B cell (primary cell): ENCODE measurements at regions not wholly inside any gene's neighbourhood (a gene's known extent, or its start where the extent isn't known, plus 50 kb on each side); places are given as distances from the start of the nearest gene placed in this dataset.

Experiments used
- ATAC-seq: fragments of 200-7000 bp; cut with Tn5 transposase; one replicate; pipeline ENCODE4 v1.10.0; 2021; ENCODE audit warnings: low read depth, mild to moderate bottlenecking, moderate number of reproducible peaks, moderate library complexity
- CTCF ChIA-PET: fragments of 350-600 bp; sonication (Branson Sonifier 250); formaldehyde crosslinking; loops from one replicate; lab custom pipeline; 2021; ENCODE audit warnings: antibody characterized with exemption, inconsistent platforms; lab: Charles Lee
- POLR2A ChIA-PET: fragments of 350-600 bp; sonication (Branson Sonifier 250); formaldehyde crosslinking; loops from one replicate; lab custom pipeline; 2021; ENCODE audit warnings: antibody characterized with exemption; lab: Charles Lee
- DNase-seq: peaks from one replicate; pipeline ENCODE4 v3.0.0; 2013
- H2AFZ ChIP-seq: 2 replicates; pipeline ENCODE4 v1.6.1; 2012; ENCODE audit warnings: mild to moderate bottlenecking, low read depth, low read length; ENCODE audit not compliant: insufficient read depth, poor library complexity, severe bottlenecking
- H3K27ac ChIP-seq, 2 donors: 1 replicate in 1 of 2; 2 replicates in 1 of 2; pipeline ENCODE4 v1.5.1; 2012 to 2013; ENCODE audit warnings: low read length in 2 of 2, mild to moderate bottlenecking in 2 of 2, moderate library complexity in 1 of 2
- H3K27me3 ChIP-seq, 4 experiments: fragments of 200-600 bp in 1 of 4; sonication (generic) in 1 of 4; replicated peaks in 1 of 4; 1 replicate in 2 of 4; 2 replicates in 2 of 4; pipeline versions ENCODE4 v1.6.1 to v1.7.0; 2013 to 2016; ENCODE audit warnings: low read length in 3 of 4, mild to moderate bottlenecking in 2 of 4, mixed read lengths in 1 of 4, moderate library complexity in 1 of 4; ENCODE audit not compliant: insufficient read depth in 4 of 4, control insufficient read depth in 3 of 4; ENCODE audit errors: control extremely low read depth in 1 of 4
- H3K36me3 ChIP-seq, 2 experiments: replicated peaks in 1 of 2; 1 replicate in 1 of 2; 2 replicates in 1 of 2; pipeline versions ENCODE4 v1.6.1 to v1.7.1; 2013; ENCODE audit warnings: low read length in 1 of 2; ENCODE audit not compliant: insufficient read depth in 2 of 2, control insufficient read depth in 1 of 2; ENCODE audit errors: control extremely low read depth in 1 of 2, extremely low read depth in 1 of 2
- H3K4me1 ChIP-seq, 2 donors: fragments of 200-600 bp in 1 of 2; sonication (generic) in 1 of 2; 1 replicate in 1 of 2; 2 replicates in 1 of 2; pipeline versions ENCODE4 v1.5.1 to v1.6.1; 2013 to 2017; ENCODE audit warnings: low read length in 2 of 2; ENCODE audit not compliant: control insufficient read depth in 2 of 2, insufficient read depth in 2 of 2
- H3K4me2 ChIP-seq: replicated peaks from 2 replicates; pipeline ENCODE3; 2012; ENCODE audit warnings: mild to moderate bottlenecking, low read depth, low read length; ENCODE audit not compliant: poor library complexity, severe bottlenecking
- H3K4me3 ChIP-seq, 5 experiments: fragments of 200-600 bp in 1 of 5; sonication (generic) in 1 of 5; 1 replicate in 3 of 5; 2 replicates in 2 of 5; pipeline versions ENCODE4 v1.5.1 to v1.7.0; 2011 to 2016; ENCODE audit warnings: low read length in 4 of 5, mild to moderate bottlenecking in 4 of 5, low read depth in 2 of 5, control low read depth in 1 of 5, moderate library complexity in 1 of 5; ENCODE audit not compliant: insufficient read depth in 1 of 5; ENCODE audit errors: control extremely low read depth in 1 of 5, extremely low read depth in 1 of 5
- H3K79me2 ChIP-seq: fragments of 200-600 bp; sonication (generic); one replicate; pipeline ENCODE4 v1.6.0; 2016; ENCODE audit warnings: low read length; ENCODE audit not compliant: control insufficient read depth, insufficient read depth
- H3K9ac ChIP-seq: fragments of 200-600 bp; sonication (generic); 2 replicates; pipeline ENCODE4 v1.6.1; 2017; ENCODE audit warnings: mild to moderate bottlenecking, low read length, moderate library complexity
- H3K9me3 ChIP-seq, 3 donors: one replicate each; pipeline versions ENCODE4 v1.6.1 to v1.7.1; 2013; ENCODE audit warnings: low read length in 2 of 3; ENCODE audit not compliant: control insufficient read depth in 2 of 3, insufficient read depth in 1 of 3; ENCODE audit errors: control extremely low read depth in 1 of 3
- H4K20me1 ChIP-seq: 2 replicates; pipeline ENCODE4 v1.6.0; 2012; ENCODE audit warnings: mild to moderate bottlenecking, low read length; ENCODE audit not compliant: insufficient read depth, control insufficient read depth, poor library complexity, severe bottlenecking
- H3K27ac Mint-ChIP-seq: one replicate; pipeline ENCODE4 v1.8.0; 2021; ENCODE audit warnings: mixed read lengths
- H3K27me3 Mint-ChIP-seq: one replicate; pipeline ENCODE4 v1.8.0; 2021; ENCODE audit warnings: mixed read lengths
- H3K4me1 Mint-ChIP-seq: one replicate; pipeline ENCODE4 v1.8.0; 2021; ENCODE audit warnings: mixed read lengths
- H3K4me3 Mint-ChIP-seq: one replicate; pipeline ENCODE4 v1.8.0; 2021; ENCODE audit warnings: mixed read lengths
- H3K9me3 Mint-ChIP-seq: one replicate; pipeline ENCODE4 v1.8.0; 2022; ENCODE audit warnings: mixed read lengths; ENCODE audit not compliant: insufficient read depth
- EZH2 ChIP-seq: IDR thresholded peaks from 2 replicates; pipeline ENCODE4 v1.6.1; 2012; ENCODE audit warnings: borderline replicate concordance, low read depth, mild to moderate bottlenecking, moderate library complexity, low read length; ENCODE audit not compliant: insufficient read depth, poor library complexity, severe bottlenecking
- WGBS: methylation state at CpG from one replicate; pipeline ENCODE4 v1.1.5; 2013; ENCODE audit warnings: missing lambda C conversion rate; ENCODE audit not compliant: insufficient coverage; 5-methylcytosine and 5-hydroxymethylcytosine counted together
- intact Hi-C: fragments of 100-400 bp; cut with micrococcal nuclease; formaldehyde crosslinking; loops from one replicate; pipeline ENCODE4 v1.10.0; 2022
- TF ChIP-seq, protein P1 (sequence below): fragments of 200-600 bp; IDR thresholded peaks from one replicate; pipeline ENCODE4 v1.8.0; 2022; ENCODE audit warnings: antibody characterized with exemption, mild to moderate bottlenecking

DNA sequence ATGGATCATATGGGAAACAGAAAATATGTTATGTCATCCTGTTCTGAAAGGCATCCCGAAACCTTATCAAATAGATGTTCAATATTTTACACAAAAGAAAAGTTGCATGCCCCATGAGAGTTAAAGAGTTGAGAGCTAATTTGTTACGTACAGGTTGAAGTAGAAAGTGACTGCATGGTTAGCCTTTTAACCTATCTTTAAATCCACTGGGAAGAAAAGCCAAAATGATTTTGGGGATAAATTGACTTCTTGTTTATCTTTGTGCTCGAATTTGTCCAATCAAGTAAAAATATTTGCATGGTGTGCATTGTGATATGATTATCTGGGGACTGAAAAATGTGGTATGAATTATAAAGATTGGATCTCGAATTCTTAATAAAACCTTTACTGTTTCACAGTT lies 230.1 kb downstream of the POSTN start:
- Histone ChIP-seq H3K9me3 (no peaks in the 10 kb centered on the region), H3K4me1 (no peaks in the 10 kb centered on the region), H3K36me3 (no peaks in the 10 kb centered on the region), H4K20me1 (no peaks in the 10 kb centered on the region), H3K27ac (no peak overlapping the region), H2AFZ (no peak overlapping the region), H3K4me3 (no peak overlapping the region), H3K79me2 (no peaks in the 10 kb centered on the region), H3K27me3 (no peaks in the 10 kb centered on the region), H3K9ac (no peak overlapping the region), H3K4me2 (no peak overlapping the region)
- Mint-ChIP-seq H3K9me3 (peaks cover 3% of the 10 kb centered on the region), H3K4me1 (no peaks in the 10 kb centered on the region), H3K4me3 (no peak overlapping the region), H3K27ac (no peak overlapping the region), H3K27me3 (no peaks in the 10 kb centered on the region)
- ChIA-PET POLR2A (no interaction called here), CTCF (no interaction called here)
- no CpG with 5 or more reads among the region's 4 CpGs for WGBS
- DNase-seq (no peak), ATAC-seq (no peak)
- TF ChIP-seq EZH2, result no peak
- TF ChIP-seq, protein P1, sequence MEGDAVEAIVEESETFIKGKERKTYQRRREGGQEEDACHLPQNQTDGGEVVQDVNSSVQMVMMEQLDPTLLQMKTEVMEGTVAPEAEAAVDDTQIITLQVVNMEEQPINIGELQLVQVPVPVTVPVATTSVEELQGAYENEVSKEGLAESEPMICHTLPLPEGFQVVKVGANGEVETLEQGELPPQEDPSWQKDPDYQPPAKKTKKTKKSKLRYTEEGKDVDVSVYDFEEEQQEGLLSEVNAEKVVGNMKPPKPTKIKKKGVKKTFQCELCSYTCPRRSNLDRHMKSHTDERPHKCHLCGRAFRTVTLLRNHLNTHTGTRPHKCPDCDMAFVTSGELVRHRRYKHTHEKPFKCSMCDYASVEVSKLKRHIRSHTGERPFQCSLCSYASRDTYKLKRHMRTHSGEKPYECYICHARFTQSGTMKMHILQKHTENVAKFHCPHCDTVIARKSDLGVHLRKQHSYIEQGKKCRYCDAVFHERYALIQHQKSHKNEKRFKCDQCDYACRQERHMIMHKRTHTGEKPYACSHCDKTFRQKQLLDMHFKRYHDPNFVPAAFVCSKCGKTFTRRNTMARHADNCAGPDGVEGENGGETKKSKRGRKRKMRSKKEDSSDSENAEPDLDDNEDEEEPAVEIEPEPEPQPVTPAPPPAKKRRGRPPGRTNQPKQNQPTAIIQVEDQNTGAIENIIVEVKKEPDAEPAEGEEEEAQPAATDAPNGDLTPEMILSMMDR, result no peak
- intact Hi-C loops, result no loop called here

DNA sequence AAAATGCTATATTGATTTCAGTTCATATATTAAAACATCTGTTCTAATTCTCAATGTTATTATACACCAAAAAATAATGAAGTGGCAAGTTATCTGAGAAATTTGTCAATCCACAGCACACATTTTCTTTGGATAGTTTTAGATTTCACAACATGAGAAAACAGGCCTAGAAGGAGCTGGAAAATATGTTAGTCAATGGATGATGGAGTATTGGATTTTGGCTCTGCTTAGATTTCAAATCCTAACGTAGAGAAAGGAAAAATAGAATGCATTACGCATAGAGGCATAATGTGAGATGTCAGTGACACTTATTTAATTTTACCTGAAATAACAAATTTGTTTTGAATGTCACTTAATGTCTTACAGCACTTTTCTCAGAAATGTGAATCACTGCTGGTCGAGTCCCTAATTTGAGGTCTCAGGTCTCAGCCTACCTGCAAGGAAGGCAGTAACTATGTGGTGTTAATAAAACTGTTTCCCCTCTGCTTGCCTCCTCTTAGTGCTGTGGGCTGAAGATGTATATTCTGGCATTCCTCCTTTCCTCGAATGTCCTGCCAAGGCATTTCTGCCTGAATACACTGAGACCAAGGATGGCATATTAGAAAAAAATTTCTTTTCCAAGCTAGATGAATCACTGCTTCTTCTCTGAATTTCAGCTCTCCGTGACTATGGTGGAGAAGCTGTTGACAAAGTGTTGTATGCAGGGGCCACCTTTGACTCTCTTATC lies 232.4 kb downstream of the POSTN start:
- no peaks in the 10 kb centered on the region for H3K4me1 Mint-ChIP-seq
- TF ChIP-seq, protein P1, result no peak
- no peak for TF ChIP-seq EZH2
- H3K27ac ChIP-seq, result no peak overlapping the region
- H3K79me2 ChIP-seq, result no peaks in the 10 kb centered on the region
- H3K9ac ChIP-seq, result no peak overlapping the region
- no peak overlapping the region for H3K27ac Mint-ChIP-seq
- no peaks in the 10 kb centered on the region for H4K20me1 ChIP-seq
- H3K4me3 Mint-ChIP-seq, result no peak overlapping the region
- H3K27me3 ChIP-seq, result no peaks in the 10 kb centered on the region
- H3K9me3 ChIP-seq, result no peaks in the 10 kb centered on the region
- ChIA-PET CTCF (no interaction called here), POLR2A (no interaction called here)
- DNase-seq (no peak), ATAC-seq (no peak)
- intact Hi-C loops, result no loop called here
- no peaks in the 10 kb centered on the region for H3K4me1 ChIP-seq
- H2AFZ ChIP-seq, result no peak overlapping the region
- peaks cover 3% of the 10 kb centered on the region for H3K9me3 Mint-ChIP-seq
- no peak overlapping the region for H3K4me2 ChIP-seq
- no peak overlapping the region for H3K4me3 ChIP-seq
- no peaks in the 10 kb centered on the region for H3K27me3 Mint-ChIP-seq
- WGBS, result no CpG with 5 or more reads among the region's 5 CpGs
- no peaks in the 10 kb centered on the region for H3K36me3 ChIP-seq
